GM19452 (cell line): ENCODE measurements at regions not wholly inside any gene's neighbourhood (a gene's known extent, or its start where the extent isn't known, plus 50 kb on each side); places are given as distances from the start of the nearest gene placed in this dataset.
"Not testable (repeated sequence)": the region's sequence is repeated elsewhere in the genome, so short reads cannot be mapped to it uniquely, and the experiment has no call there.

Experiments
- ATAC-seq: cut with Tn5 transposase; IDR thresholded peaks from one replicate; pipeline ENCODE4 v1.9.1; 2021; ENCODE audit not compliant: unreplicated experiment

DNA sequence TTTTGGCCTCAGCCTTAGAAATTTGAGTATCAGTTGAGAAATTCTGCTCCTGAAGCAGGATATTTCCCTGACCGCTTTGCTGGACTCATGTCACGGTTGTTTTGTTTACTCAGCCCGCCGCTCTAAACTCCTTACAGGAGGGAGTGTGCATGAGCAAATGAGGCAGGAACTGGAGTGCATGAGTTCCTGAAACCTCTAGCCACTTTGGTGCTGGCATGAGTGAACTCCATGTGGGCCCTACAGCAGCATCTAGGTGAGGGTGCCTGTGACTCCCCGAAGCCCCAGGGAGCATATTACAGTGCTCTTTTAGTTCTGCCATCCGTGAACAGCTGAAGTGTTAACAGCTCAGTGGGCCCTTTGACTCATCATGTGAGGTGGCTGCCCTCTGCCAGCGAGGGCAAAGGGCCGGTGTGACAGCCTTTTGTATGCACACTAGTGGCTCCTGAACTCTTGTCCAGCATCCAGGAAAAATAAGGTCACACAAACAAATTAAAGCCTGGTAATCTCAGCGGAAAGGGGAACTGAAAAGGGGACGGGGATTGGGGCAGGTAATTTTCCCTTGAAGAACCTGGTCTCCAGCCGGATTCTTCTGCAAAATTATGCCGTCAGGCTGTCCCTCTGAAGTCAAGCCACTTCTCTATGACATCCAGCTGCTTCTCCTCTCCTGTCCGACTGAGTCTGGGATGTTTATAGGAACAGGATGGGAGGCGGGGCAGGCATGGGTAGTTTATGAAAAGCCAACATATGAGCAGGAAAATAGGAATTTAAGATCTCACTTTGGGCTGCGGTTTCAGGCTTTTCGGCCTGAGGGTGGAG, 1668.7 kb downstream of the SUCLG1 start:
- no peak for ATAC-seq

DNA sequence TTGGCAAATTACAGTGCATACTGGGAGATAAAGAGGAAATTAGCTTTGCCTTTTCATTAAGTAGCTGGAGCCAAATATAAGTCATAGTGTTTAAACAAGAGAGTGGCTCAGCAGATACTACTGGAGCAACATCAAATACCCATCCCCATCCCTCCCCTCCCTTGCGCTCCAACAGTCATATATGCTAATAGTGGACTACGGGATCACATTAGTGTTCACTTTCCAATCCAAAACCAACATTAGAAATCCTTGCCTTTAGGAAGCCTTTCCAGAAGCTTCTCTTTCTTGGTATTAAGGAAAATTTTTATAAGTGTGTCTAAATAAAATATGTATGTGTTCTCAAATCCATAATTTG, 1669.3 kb downstream of the SUCLG1 start:
- no peak for ATAC-seq

DNA sequence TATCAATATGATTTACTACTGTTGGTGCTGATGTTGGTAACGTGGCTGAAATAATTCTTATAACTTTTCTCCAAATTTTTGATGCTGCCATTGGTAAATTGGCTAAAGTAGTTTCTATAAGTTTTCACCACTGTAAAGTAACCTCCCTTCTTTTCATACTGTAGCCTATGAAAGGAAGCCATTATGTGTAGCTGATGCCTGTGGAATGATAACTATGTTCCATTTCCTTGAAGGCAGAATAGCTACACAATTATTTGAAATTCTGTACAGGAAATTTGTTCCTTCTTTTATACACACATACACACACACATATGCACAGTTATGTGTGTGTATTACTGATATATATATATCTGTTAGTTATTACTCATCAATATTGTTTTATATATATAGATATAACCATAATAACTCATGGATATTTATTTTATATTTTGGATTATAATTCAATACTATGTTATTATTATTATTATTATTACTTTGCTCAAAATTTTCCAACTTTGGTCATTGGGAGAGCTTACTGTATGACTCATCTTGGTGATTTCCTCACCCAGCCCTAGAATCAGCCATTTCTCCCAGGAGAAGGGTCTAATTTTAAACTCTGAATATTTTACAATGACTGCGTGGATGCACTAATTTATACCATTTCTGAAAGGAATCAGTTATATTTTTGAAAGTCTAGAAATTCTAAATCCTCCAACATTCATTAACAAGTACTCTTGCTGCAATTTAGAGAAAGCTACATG, 1677.7 kb downstream of the SUCLG1 start:
- ATAC-seq: no peak

DNA sequence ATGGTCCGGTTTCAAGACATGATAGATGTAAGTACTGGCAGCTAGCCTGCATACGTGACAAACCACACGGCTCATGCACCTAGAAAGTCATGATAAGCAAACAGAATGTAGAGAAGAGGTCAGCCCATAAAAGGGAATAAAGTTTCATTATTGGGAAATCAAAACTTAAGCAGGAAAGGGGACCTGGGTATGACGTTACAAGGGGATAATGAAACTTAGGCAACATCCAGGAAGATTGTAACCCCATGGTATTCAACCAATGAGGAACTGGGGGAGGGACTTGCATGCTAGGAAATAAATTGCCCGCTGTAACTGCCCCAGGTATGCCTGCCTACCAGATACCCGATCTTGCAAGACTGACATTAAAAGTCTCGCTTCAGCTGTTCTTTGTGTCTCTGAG, 1679.0 kb downstream of the SUCLG1 start:
- ATAC-seq: no peak

GRCh38 chr2:82752396-82752795, 1706.7 kb downstream of the SUCLG1 start:
- ATAC-seq: no peak

DNA sequence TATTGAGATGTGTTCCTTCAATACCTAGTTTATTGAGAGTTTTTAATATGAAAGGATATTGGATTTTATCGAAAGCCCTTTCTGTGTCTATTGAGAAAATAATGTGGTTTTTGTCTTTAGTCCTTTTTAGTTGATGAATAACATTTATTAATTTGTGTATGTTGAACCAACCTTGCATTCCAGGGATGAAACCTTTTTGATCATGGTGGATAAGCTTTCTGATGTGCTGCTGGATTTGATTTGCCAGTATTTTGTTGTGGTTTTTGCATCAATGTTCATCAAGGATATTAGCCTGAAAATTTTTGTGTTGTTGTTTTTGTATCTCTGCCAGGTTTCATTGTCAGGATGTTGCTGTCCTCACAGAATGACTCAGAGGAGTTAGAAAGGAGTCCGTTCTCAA, 1710.4 kb downstream of the SUCLG1 start:
- no peak for ATAC-seq

DNA sequence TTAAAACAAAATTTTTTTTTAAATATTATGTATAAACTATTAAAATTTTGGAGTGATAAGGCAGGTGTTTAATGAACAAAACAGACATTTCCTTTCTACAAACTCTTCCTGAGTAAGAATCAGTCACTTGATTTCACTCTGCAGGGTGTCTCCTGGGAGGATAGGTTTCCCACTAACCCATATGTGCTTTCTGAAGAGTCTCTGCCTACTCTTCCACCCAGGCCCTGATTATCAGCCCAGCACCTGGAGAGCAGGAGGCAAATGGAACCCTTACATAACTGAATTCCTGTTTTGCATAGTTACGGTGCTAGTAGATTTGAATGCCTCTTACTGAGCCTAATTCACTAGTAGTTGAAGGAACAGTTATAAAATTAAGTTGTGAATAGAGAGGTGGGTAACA, 1718.6 kb downstream of the SUCLG1 start:
- no peak for ATAC-seq

GRCh38 chr2:82737965-82738364, 1721.1 kb downstream of the SUCLG1 start:
- not testable (repeated sequence) for ATAC-seq

DNA sequence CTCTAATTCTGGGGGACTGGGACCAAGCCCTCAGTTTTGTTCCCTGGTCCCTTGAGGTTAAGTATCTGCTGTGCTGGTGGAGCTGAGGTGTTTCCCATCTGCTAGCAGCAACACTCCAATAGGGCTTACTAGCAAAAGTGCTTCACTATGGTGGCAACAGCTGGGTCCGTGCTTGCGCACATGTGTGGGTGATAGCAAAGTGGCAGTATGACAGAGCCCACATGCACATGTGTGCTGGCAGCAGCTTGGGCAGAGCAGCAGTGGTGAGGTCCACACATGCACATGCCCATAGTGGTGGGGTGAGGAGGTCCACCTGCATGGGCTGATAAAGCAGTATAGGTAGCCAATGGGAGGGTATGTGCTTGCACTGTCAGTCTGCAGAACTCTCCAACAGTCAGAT, 1723.7 kb downstream of the SUCLG1 start:
- ATAC-seq: no peak

DNA sequence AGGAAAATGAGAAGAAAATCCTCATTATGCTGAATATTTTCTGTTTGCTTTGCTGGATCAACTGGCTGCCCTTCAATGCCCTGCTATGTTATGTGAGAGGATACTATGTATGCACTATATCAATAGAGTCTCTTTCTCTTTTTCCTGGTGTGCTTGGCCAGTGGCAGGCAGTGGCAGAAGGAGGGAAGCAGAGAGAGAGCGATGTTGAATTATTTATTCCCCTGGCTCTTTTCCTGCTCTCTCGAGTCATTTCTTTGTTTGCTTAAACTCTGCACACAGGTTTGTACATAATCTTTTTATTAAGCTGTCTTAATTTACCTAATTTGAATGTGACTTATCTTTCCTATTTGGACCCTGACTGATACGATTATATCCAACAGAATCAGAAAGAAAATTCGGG, 1727.3 kb downstream of the SUCLG1 start:
- ATAC-seq: no peak

DNA sequence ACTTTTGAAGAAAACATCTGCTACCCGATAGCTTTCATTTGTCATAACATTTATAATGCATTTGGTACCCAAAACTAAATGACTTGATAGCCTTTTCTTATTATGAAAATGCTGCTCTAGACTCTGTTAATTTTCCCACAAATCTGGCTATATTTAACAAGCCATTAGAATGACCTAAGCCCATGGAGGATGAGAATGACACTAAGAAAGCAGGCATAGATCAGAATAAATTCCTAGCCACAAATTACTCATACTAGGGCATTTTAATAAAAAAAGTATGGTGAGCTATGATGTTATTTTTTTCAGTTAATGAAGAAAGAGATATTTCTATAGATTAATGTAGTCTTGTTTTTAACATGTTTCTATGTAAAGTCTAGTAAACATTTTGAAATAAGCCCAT, 1728.3 kb downstream of the SUCLG1 start:
- no peak for ATAC-seq

GRCh38 chr2:82728090-82728489, 1731.0 kb downstream of the SUCLG1 start:
- no peak for ATAC-seq

- ATAC-seq: no peak
Measured at GRCh38 chr2:82708681-82709080, 1750.4 kb downstream of the SUCLG1 start.

DNA sequence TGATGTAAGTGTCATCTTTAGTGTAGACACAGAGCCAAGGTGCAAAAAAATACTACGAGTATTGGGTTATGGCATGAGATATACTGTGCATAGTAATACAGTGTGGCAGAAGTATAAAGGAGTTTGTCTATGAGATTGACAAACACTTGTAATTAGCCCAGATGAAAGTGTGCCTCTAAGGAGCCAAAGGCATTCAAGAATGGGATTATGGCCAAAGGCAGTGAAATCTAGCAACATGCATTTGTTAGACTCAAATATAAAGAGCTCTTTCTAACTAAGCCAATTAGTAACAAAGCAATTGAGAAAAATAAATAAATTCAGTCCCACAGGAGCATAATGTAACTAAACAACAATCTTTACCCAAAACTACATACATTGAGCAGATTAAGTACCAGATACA, 1761.8 kb downstream of the SUCLG1 start:
- ATAC-seq: no peak

DNA sequence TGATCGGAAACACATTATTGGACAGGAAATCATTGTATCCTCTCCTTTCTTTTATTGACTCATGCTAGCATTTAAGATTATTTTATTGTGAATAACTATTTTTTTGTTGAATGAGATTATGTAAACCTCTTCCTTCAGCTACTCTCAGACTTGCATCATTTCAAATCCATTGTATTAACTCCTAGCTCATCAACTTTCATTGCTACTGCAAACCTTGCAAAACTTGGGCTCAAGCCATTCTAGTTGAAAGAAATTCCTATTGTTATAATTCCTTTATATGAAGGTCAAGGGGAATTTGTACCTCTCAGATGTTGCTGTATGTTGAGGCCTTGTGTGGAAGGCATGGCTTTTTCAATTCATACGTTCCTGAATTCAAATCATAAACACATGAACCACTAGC, 1764.6 kb downstream of the SUCLG1 start:
- no peak for ATAC-seq

- ATAC-seq: no peak
Measured at GRCh38 chr2:82690757-82691411, 1768.2 kb downstream of the SUCLG1 start.

GRCh38 chr2:82675186-82675585, 1783.9 kb downstream of the SUCLG1 start:
- ATAC-seq: no peak

- no peak for ATAC-seq
Measured at GRCh38 chr2:82674652-82675051, 1784.4 kb downstream of the SUCLG1 start.

DNA sequence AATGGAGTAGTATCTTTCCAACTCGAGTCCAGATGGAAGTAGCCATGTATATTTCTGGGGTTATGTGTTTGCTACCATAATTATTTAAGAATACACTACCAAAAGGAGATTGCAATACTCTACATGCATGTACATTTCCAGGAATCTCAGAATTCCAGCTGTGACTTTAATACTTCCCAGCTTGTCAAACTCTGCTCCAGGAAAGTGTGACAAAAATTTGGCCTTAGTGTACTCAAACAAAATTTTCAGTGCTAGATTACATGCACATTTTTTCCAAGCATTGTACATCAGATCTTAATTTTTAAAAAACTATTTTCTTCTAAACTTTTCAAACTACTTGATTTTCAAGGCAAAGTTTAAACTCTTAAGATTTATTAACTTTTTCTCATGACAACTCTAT, 1791.6 kb downstream of the SUCLG1 start:
- no peak for ATAC-seq

- no peak for ATAC-seq
Measured at GRCh38 chr2:82665691-82666090, 1793.4 kb downstream of the SUCLG1 start.

DNA sequence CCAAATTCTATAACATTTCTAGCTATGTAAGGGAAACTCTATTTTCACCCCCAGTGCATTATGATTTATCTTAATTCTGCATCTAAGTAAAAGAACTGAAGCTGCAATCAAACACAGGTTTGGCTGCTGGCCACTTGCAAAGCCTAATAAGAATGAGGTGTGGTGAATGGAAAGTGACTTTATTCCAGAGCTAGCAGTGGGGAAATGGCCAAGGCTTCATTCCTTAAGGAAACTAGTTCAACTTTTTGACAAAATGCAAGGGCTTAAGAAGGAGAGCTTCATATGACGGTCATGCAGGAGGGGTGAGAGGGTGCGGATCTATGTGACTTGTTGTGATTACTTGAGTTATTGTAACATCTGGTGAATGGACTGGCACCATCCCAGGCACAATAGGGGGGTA, 1802.0 kb downstream of the SUCLG1 start:
- ATAC-seq: no peak

DNA sequence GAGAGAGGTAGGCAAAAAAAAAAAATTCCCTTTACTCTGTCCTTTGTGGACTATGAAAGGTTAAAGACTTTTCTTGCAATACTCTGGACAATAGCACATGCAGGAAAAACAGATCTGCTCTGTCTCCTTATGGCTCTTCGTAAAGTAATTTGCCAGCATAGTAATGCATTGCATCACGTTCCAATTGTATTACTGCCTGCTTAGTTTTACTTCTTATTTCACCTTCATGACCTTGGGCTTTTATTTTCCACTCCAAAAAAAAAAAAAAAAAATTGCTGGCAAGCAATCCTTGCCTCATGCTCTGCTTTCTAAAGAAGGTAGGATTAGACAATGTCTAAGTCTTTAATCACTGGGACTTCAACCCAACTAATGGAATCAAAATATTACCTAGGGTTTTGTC, 1802.7 kb downstream of the SUCLG1 start:
- no peak for ATAC-seq
